ENCODE measurements at regions not wholly inside any gene's neighbourhood (a gene's known extent, or its start where the extent isn't known, plus 50 kb on each side); places are given as distances from the start of the nearest gene placed in this dataset.
"Not testable (repeated sequence)": the region's sequence is repeated elsewhere in the genome, so short reads cannot be mapped to it uniquely, and the experiment has no call there.

- DNase-seq (ENCODE audit: low read depth in 3 of 3, low spot score in 1 of 3) = no peak
Observed at GRCh38 chr6:8814440-8815000, 379.2 kb upstream of the SLC35B3 start.

GRCh38 chr6:8810325-8810724, 375.0 kb upstream of the SLC35B3 start:
- DNase-seq (ENCODE audit: low read depth in 3 of 3, low spot score in 1 of 3) = no peak

GRCh38 chr6:8809662-8810061, 374.3 kb upstream of the SLC35B3 start:
- DNase-seq (ENCODE audit: low read depth in 3 of 3, low spot score in 1 of 3) = no peak

GRCh38 chr6:8803181-8803760, 367.9 kb upstream of the SLC35B3 start:
- no peak for DNase-seq (ENCODE audit: low read depth in 3 of 3, low spot score in 1 of 3)

GRCh38 chr6:8802397-8802796, 367.1 kb upstream of the SLC35B3 start:
- DNase-seq (ENCODE audit: low read depth in 3 of 3, low spot score in 1 of 3) = not testable (repeated sequence)

GRCh38 chr6:8794420-8794819, 359.1 kb upstream of the SLC35B3 start:
- DNase-seq (ENCODE audit: low read depth in 3 of 3, low spot score in 1 of 3) = no peak

- DNase-seq (ENCODE audit: low read depth in 3 of 3, low spot score in 1 of 3) = no peak
Observed at GRCh38 chr6:8789878-8790277, 354.5 kb upstream of the SLC35B3 start.

- DNase-seq (ENCODE audit: low read depth in 3 of 3, low spot score in 1 of 3) = no peak
Observed at GRCh38 chr6:8785223-8785622, 349.9 kb upstream of the SLC35B3 start.

- no peak for DNase-seq (ENCODE audit: low read depth in 3 of 3, low spot score in 1 of 3)
Observed at GRCh38 chr6:8783191-8783590, 347.8 kb upstream of the SLC35B3 start.

GRCh38 chr6:8780653-8781052, 345.3 kb upstream of the SLC35B3 start:
- no peak for DNase-seq (ENCODE audit: low read depth in 3 of 3, low spot score in 1 of 3)

- DNase-seq (ENCODE audit: low read depth in 3 of 3, low spot score in 1 of 3) = no peak
Observed at GRCh38 chr6:8764733-8765132, 329.4 kb upstream of the SLC35B3 start.

- DNase-seq (ENCODE audit: low read depth in 3 of 3, low spot score in 1 of 3) = no peak
Observed at GRCh38 chr6:8760951-8761350, 325.6 kb upstream of the SLC35B3 start.

GRCh38 chr6:8758412-8758811, 323.1 kb upstream of the SLC35B3 start:
- DNase-seq (ENCODE audit: low read depth in 3 of 3, low spot score in 1 of 3) = no peak

GRCh38 chr6:8750627-8751026, 315.3 kb upstream of the SLC35B3 start:
- no peak for DNase-seq (ENCODE audit: low read depth in 3 of 3, low spot score in 1 of 3)

- DNase-seq (ENCODE audit: low read depth in 3 of 3, low spot score in 1 of 3) = no peak
Observed at GRCh38 chr6:8749465-8749864, 314.1 kb upstream of the SLC35B3 start.

- DNase-seq (ENCODE audit: low read depth in 3 of 3, low spot score in 1 of 3) = no peak
Observed at GRCh38 chr6:8743170-8743745, 307.9 kb upstream of the SLC35B3 start.

GRCh38 chr6:8739454-8739853, 304.1 kb upstream of the SLC35B3 start:
- DNase-seq (ENCODE audit: low read depth in 3 of 3, low spot score in 1 of 3) = no peak

- DNase-seq (ENCODE audit: low read depth in 3 of 3, low spot score in 1 of 3) = no peak
Observed at GRCh38 chr6:8738951-8739350, 303.6 kb upstream of the SLC35B3 start.

GRCh38 chr6:8736156-8736895, 301.0 kb upstream of the SLC35B3 start:
- DNase-seq (ENCODE audit: low read depth in 3 of 3, low spot score in 1 of 3) = no peak

- no peak for DNase-seq (ENCODE audit: low read depth in 3 of 3, low spot score in 1 of 3)
Observed at GRCh38 chr6:8733879-8734278, 298.5 kb upstream of the SLC35B3 start.

- no peak for DNase-seq (ENCODE audit: low read depth in 3 of 3, low spot score in 1 of 3)
Observed at GRCh38 chr6:8731874-8732273, 296.5 kb upstream of the SLC35B3 start.

- no peak for DNase-seq (ENCODE audit: low read depth in 3 of 3, low spot score in 1 of 3)
Observed at GRCh38 chr6:8710668-8711431, 275.5 kb upstream of the SLC35B3 start.

Data from stimulated activated CD4-positive, alpha-beta T cell treated with anti-CD3 and anti-CD28 coated beads, TNF-alpha, amount 100 ng/mL, for 1 hour (primary cell).